H1 (cell line): ENCODE measurements at regions not wholly inside any gene's neighbourhood (a gene's known extent, or its start where the extent isn't known, plus 50 kb on each side); places are given as distances from the start of the nearest gene placed in this dataset.

Source experiments
- BCL11A ChIP-seq, 2 experiments: IDR thresholded peaks; one replicate each; pipeline ENCODE4 v1.6.1; 2011; ENCODE audit warnings: low read depth in 2 of 2, low read length in 2 of 2, mild to moderate bottlenecking in 2 of 2
- CHD1 ChIP-seq: IDR thresholded peaks from 2 replicates; pipeline ENCODE4 v1.6.1; 2012; ENCODE audit warnings: low read depth, low read length, improper control_type of control experiment
- GTF2F1 ChIP-seq: IDR thresholded peaks from 2 replicates; pipeline ENCODE4 v1.6.1; 2012; ENCODE audit warnings: low read depth, low read length, improper control_type of control experiment, borderline replicate concordance
- HDAC2 ChIP-seq, 2 experiments: fragments of 300-600 bp in 1 of 2; sonication (generic) in 1 of 2; IDR thresholded peaks; 2 replicates each; pipeline ENCODE4 v1.6.1; 2011 to 2012; ENCODE audit warnings: low read depth in 2 of 2, low read length in 2 of 2, mild to moderate bottlenecking in 2 of 2, moderate library complexity in 2 of 2, borderline replicate concordance in 1 of 2, inconsistent platforms in 1 of 2
- KDM1A ChIP-seq: fragments of 200-600, 300-600 bp; sonication (generic); IDR thresholded peaks from 2 replicates; pipeline ENCODE4 v1.7.1; 2016; ENCODE audit warnings: mild to moderate bottlenecking, low read length, borderline replicate concordance
- POLR2A ChIP-seq, 2 experiments: IDR thresholded peaks; 1 replicate in 1 of 2; 2 replicates in 1 of 2; pipeline ENCODE4 v1.6.1; 2011; ENCODE audit warnings: low read depth in 2 of 2, low read length in 2 of 2, mild to moderate bottlenecking in 2 of 2; ENCODE audit errors: control extremely low read depth in 1 of 2
- RBBP5 ChIP-seq: IDR thresholded peaks from 2 replicates; pipeline ENCODE4 v1.7.1; 2012; ENCODE audit warnings: low read depth, mild to moderate bottlenecking, inconsistent platforms, low read length, moderate library complexity, borderline replicate concordance
- RNF2 ChIP-seq: fragments of 200-900, 300-1000 bp; sonication (generic); IDR thresholded peaks from 2 replicates; pipeline ENCODE4 v1.7.1; 2016; ENCODE audit warnings: borderline replicate concordance, low read depth, mild to moderate bottlenecking, antibody characterized with exemption, low read length; ENCODE audit not compliant: poor library complexity, severe bottlenecking; ENCODE audit errors: missing control alignments
- SAP30 ChIP-seq: fragments of 300-600 bp; sonication (generic); IDR thresholded peaks from 2 replicates; pipeline ENCODE4 v1.7.1; 2012; ENCODE audit warnings: low read length, moderate library complexity, mild to moderate bottlenecking, inconsistent platforms; ENCODE audit not compliant: insufficient read depth, insufficient replicate concordance
- TAF7 ChIP-seq: optimal IDR thresholded peaks from 2 replicates; pipeline ENCODE3; 2011; ENCODE audit warnings: low read depth, mild to moderate bottlenecking, inconsistent platforms, low read length, moderate library complexity, borderline replicate concordance
- TF ChIP-seq, protein P1 (sequence below): fragments of 300-600 bp; sonication (generic); IDR thresholded peaks from 2 replicates; pipeline ENCODE4 v1.7.1; 2012; ENCODE audit warnings: low read length, moderate library complexity, mild to moderate bottlenecking, inconsistent platforms; ENCODE audit not compliant: insufficient replicate concordance

DNA sequence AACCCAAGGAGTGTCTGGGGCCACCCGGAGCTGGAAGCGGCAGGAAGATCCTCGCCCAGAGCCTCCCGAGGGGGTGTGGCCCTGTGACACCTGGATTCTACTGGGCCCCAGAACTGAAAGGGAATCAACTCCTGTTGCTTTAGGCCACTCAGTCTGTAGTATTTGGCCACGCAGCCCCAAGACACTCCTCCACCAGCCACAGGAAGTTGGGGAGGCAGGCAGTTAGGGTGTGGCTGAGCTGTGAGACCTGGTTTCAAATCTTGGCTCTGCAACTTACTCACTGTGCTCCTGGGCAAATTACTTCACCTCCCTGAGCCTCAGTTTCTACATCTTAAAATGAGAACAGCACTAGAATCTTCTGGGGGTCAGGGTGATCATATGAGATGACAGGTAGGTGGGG, 119.8 kb upstream of the PPP1R26 start (continued):
- TF ChIP-seq, protein P1, sequence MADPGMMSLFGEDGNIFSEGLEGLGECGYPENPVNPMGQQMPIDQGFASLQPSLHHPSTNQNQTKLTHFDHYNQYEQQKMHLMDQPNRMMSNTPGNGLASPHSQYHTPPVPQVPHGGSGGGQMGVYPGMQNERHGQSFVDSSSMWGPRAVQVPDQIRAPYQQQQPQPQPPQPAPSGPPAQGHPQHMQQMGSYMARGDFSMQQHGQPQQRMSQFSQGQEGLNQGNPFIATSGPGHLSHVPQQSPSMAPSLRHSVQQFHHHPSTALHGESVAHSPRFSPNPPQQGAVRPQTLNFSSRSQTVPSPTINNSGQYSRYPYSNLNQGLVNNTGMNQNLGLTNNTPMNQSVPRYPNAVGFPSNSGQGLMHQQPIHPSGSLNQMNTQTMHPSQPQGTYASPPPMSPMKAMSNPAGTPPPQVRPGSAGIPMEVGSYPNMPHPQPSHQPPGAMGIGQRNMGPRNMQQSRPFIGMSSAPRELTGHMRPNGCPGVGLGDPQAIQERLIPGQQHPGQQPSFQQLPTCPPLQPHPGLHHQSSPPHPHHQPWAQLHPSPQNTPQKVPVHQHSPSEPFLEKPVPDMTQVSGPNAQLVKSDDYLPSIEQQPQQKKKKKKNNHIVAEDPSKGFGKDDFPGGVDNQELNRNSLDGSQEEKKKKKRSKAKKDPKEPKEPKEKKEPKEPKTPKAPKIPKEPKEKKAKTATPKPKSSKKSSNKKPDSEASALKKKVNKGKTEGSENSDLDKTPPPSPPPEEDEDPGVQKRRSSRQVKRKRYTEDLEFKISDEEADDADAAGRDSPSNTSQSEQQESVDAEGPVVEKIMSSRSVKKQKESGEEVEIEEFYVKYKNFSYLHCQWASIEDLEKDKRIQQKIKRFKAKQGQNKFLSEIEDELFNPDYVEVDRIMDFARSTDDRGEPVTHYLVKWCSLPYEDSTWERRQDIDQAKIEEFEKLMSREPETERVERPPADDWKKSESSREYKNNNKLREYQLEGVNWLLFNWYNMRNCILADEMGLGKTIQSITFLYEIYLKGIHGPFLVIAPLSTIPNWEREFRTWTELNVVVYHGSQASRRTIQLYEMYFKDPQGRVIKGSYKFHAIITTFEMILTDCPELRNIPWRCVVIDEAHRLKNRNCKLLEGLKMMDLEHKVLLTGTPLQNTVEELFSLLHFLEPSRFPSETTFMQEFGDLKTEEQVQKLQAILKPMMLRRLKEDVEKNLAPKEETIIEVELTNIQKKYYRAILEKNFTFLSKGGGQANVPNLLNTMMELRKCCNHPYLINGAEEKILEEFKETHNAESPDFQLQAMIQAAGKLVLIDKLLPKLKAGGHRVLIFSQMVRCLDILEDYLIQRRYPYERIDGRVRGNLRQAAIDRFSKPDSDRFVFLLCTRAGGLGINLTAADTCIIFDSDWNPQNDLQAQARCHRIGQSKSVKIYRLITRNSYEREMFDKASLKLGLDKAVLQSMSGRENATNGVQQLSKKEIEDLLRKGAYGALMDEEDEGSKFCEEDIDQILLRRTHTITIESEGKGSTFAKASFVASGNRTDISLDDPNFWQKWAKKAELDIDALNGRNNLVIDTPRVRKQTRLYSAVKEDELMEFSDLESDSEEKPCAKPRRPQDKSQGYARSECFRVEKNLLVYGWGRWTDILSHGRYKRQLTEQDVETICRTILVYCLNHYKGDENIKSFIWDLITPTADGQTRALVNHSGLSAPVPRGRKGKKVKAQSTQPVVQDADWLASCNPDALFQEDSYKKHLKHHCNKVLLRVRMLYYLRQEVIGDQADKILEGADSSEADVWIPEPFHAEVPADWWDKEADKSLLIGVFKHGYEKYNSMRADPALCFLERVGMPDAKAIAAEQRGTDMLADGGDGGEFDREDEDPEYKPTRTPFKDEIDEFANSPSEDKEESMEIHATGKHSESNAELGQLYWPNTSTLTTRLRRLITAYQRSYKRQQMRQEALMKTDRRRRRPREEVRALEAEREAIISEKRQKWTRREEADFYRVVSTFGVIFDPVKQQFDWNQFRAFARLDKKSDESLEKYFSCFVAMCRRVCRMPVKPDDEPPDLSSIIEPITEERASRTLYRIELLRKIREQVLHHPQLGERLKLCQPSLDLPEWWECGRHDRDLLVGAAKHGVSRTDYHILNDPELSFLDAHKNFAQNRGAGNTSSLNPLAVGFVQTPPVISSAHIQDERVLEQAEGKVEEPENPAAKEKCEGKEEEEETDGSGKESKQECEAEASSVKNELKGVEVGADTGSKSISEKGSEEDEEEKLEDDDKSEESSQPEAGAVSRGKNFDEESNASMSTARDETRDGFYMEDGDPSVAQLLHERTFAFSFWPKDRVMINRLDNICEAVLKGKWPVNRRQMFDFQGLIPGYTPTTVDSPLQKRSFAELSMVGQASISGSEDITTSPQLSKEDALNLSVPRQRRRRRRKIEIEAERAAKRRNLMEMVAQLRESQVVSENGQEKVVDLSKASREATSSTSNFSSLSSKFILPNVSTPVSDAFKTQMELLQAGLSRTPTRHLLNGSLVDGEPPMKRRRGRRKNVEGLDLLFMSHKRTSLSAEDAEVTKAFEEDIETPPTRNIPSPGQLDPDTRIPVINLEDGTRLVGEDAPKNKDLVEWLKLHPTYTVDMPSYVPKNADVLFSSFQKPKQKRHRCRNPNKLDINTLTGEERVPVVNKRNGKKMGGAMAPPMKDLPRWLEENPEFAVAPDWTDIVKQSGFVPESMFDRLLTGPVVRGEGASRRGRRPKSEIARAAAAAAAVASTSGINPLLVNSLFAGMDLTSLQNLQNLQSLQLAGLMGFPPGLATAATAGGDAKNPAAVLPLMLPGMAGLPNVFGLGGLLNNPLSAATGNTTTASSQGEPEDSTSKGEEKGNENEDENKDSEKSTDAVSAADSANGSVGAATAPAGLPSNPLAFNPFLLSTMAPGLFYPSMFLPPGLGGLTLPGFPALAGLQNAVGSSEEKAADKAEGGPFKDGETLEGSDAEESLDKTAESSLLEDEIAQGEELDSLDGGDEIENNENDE, result no peak
- no peak for TF ChIP-seq POLR2A (IDR thresholded peaks at IDR 0.05; ENCODE audit: control extremely low read depth in 1 of 2, low read depth in 2 of 2, low read length in 2 of 2)
- TF ChIP-seq SAP30, result no peak
- no peak for TF ChIP-seq KDM1A
- no peak for TF ChIP-seq CHD1
- no peak for TF ChIP-seq RBBP5
- TF ChIP-seq GTF2F1, result no peak
- TF ChIP-seq BCL11A (IDR thresholded peaks at IDR 0.05; ENCODE audit: low read depth in 2 of 2, low read length in 2 of 2), result no peak
- no peak for TF ChIP-seq HDAC2 (IDR thresholded peaks at IDR 0.05; ENCODE audit: borderline replicate concordance in 1 of 2, low read depth in 2 of 2, low read length in 2 of 2)
- no peak for TF ChIP-seq RNF2
- no peak for TF ChIP-seq TAF7
